HG03457 (cell line): ENCODE measurements at regions not wholly inside any gene's neighbourhood (a gene's known extent, or its start where the extent isn't known, plus 50 kb on each side); places are given as distances from the start of the nearest gene placed in this dataset.
"Not testable (repeated sequence)": the region's sequence is repeated elsewhere in the genome, so short reads cannot be mapped to it uniquely, and the experiment has no call there.

Experiments
- ATAC-seq: cut with Tn5 transposase; IDR thresholded peaks from one replicate; pipeline ENCODE4 v1.9.1; 2021; ENCODE audit warnings: moderate number of reproducible peaks; ENCODE audit not compliant: unreplicated experiment

DNA sequence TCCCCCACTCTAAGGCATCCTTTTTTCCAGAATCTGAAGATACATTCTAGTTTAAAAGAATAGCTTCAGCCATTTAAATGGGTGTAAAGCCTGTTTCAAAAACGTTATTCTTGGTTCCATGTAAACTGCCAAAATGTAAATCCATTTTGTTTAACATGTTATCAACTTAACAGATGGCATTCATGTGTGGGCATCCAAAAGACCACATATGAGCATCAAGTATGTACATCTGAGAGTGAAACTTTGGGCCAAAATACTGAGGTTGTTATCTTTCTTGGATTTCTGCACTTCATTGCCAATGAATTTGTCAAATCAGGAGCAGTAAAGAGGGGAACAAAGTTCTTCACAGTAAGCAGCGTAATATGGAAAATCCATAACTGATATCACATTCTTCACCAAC lies 395.4 kb downstream of the ZNF804A start:
- ATAC-seq: no peak

- no peak for ATAC-seq
These were observed 408.2 kb downstream of the ZNF804A start for GRCh38 chr2:185006481-185006880.

- ATAC-seq: no peak
These were observed 414.3 kb downstream of the ZNF804A start for GRCh38 chr2:185012643-185013042.

DNA sequence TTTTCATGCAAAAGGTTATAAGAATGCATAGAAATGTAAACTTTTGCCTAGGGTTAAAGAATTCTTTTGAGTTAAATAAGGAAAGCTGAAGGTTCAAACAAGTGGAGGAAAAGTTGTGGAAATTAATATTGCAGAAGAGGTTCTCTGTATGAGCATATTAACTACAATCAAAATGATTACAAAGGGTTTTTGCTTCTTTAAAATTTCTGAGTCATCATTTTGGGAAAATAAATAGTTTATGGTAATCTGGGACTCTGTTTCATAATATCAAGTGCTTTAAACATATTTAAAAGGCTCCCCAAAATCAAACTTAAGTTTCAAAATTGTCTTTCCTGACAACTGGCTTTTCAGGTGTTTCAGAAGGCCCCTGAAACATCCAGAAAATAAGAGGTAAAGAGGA lies 415.7 kb downstream of the ZNF804A start:
- no peak for ATAC-seq

- not testable (repeated sequence) for ATAC-seq
These were observed 427.6 kb downstream of the ZNF804A start for GRCh38 chr2:185025891-185026290.

DNA sequence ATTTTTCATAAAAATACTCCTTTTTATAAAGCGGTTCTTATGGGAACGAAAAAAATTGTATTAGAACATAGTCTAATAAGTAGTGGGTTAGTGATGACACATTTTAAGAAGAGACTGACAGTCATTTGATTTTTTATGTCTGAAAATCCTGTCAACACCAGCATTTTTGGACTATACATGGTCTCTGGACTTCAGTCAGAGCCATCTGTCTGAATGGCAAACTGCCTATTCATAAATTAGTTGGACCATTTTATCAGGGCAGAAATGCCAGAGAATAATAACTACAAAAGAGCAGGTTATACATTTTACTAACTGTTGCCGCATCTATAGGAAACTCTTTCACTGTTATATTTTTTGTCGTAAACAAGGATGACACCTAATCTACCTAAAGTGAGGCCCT lies 437.6 kb downstream of the ZNF804A start:
- no peak for ATAC-seq

DNA sequence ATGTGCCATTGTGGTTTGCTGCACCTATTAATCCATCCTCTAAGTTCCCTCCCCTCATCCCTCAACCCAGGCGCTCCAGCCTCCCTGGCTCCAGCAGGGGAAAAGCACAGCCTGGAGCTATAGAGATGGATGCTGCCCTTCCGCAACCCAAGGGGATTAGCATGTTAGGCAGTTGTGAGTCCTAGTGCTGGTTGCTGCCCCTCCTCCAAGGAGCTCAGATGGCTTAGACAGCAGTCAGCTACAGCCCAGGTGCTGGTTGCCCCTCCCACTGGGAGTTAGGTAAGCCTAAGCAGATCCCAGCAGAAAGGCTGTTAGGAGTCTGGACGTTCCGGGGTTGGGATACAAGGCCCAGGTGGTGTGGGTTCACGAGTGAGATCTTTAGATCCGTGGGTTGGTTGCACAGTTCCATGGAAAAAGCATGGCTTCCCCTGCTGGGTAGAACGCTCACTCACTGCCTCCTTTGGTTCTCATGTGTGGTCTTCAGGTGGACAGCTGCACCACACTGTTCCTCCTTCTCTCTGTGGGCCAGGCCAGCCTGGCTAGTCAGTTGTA lies 446.1 kb downstream of the ZNF804A start:
- no peak for ATAC-seq

DNA sequence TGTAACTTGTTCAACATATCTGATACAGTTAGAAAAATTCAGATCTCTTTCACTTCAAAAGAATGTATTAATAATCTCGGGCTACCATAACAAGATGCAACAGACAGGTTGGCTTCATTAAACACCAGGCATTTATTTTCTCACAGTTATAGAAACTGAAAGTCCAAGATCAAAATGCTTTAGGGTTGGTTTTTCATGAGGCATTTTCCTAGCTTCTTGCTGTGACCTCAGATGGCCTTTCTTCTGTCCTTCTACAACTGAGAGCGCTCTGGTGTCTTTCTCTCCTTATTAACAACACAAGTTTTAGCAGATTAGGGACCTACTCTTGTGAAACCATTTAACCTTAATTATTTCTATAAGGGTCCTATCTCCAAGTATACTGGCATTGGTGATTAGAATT lies 452.5 kb downstream of the ZNF804A start:
- no peak for ATAC-seq

DNA sequence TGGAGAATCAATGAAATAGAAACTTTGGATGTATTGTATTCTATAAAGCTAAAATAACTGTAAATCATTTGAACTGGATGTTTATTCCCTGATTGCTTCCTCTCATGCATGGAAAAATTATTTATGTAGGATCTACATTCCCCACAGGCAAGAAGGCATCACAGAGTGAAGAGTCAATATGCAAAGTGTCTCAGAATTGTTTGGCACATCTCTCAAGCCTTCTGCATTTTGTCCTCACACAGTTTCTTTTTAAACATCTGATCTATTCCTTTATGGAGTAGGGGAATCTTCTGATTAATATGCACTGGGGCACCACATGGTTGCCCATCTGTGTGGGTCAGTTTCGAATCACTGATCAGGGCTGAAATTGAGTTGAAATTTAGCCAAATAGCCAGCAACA lies 465.4 kb downstream of the ZNF804A start:
- ATAC-seq: no peak

DNA sequence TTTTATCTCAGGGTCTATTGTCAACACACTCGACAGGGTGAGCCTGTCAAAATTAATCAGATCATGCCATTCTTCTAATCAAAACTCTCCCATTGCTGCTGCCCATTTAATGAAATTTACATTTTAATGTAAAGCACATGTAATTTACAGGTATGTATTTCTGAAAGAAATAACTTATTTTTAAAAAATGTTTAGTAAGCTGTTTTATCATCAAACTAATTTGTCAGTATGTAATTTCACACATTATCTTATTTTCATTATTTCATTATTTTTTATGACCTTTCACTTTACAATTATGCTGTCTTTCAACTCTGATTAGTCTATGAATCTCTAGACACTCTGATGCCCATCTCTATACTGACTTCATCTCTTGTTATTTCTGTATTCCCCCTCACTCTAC lies 467.8 kb downstream of the ZNF804A start:
- ATAC-seq: no peak

- no peak for ATAC-seq
These were observed 470.8 kb downstream of the ZNF804A start for GRCh38 chr2:185069107-185069506.

DNA sequence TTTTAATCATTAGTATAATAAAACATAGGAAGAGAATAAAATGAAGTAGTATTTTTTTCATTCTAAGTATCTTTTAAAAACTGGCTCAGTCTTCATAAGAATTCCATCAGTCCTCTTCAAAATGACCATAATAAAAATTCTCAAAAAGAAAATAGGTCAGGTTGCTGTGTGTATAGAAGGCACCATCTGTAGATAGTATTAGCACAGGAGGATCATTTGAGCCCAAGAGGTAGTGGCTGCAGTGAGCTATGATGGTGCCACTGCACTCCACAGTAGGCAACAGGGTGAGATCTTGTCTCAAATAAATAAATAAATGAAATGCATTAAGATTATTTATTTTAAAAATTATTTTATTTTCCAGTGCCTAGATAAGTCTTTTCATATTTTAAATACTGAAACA lies 475.8 kb downstream of the ZNF804A start:
- no peak for ATAC-seq

GRCh38 chr2:185082749-185083148 lies 484.4 kb downstream of the ZNF804A start:
- no peak for ATAC-seq

DNA sequence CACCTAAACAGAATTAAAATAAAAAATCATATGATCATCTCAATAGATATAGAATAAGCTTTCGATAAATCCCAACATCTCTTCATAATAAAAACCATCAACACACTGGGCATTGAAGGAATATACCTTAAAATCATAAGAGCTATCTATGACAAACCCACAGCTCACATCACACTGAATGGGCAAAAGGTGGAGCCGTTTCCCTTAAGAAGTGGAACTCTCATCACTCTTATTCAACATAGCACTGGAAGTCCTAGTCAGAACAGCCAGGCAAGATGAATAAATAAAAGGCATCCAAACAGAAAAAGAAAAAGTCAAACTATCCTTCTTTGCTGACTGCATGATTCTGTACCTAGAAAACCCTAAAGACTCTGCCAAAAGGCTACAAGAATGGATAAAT lies 510.3 kb downstream of the ZNF804A start:
- ATAC-seq: no peak

GRCh38 chr2:185127412-185127811 lies 529.1 kb downstream of the ZNF804A start:
- no peak for ATAC-seq

DNA sequence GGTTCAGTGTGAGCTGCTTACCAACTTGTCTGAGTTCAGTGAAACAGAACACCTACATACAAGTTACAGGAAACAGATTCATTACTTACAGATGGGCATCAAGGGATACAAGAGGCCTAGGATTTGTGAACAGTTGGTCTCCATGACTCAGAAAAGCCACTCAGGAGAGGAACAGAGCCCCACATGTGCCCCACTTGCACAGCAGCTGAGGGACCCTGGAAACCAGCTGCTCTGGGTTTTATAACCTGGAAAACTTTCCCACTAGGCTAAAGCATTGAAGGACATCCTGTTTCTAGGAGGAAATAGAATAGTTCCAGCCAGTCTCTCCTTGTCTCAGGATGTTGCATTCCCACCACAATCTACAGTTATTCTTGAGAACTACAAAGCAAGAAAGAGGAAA lies 530.0 kb downstream of the ZNF804A start:
- no peak for ATAC-seq

GRCh38 chr2:185128996-185129395 lies 530.7 kb downstream of the ZNF804A start:
- no peak for ATAC-seq

- ATAC-seq: no peak
These were observed 532.4 kb downstream of the ZNF804A start for GRCh38 chr2:185130685-185131084.

- ATAC-seq: no peak
These were observed 534.2 kb downstream of the ZNF804A start for GRCh38 chr2:185132501-185133041.

DNA sequence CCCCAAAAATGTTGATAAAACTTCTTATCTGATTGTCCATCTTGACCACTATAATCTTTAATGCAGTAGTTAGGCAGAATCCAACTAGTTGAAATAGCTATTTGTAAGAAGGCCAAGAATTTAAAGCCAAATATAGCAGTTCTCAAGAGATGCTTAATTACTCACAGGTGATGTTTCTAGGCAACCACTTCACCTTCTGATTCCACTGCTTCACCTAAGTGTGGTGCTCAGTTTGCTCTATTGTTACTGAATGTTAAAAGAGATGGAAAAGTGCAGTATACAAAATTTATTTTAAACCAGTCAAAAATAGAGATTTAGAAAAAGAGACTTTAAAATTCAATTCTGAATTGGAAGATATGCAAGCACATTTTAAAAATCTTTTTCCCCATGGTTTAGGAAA lies 539.4 kb downstream of the ZNF804A start:
- ATAC-seq: no peak

GRCh38 chr2:185142677-185143076 lies 544.3 kb downstream of the ZNF804A start:
- ATAC-seq: no peak

DNA sequence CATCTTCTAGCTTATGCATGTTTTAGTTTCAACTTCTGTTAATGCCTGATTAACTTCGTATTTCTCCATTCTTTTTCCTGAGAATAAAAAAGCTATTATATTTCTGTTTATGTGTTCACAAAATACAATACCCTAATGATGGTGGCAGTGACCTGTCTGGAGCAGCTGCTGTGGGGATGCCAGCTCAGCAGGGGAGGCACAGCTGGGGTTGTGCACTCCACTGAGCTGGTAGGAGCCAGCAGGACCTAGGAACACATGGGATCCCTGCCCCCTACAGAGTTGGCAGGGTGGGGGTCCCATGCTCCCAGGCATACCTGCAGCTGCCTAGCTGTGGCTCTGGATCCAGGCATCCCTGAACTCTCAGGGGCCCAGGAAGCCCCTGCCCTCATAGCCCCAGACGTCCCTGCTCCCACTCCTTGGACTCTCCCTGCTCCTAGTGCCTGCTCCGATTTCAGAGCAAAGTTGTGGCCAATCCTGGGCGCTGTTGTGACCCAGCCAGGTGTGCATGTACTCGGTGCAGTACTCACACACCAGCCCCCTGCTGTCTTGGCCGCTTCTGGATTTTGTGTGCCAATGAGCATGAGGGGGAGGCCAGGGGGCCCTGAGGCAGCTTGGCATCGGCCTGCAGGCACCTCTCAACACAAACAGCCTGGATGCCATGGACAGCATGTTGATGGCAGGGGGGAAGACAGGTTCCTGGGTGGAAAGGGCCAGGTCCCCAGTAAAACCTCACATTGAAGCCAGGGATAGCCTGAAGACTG lies 546.0 kb downstream of the ZNF804A start:
- ATAC-seq: no peak
